ENCODE measurements at regions not wholly inside any gene's neighbourhood (a gene's known extent, or its start where the extent isn't known, plus 50 kb on each side); places are given as distances from the start of the nearest gene placed in this dataset.

DNA sequence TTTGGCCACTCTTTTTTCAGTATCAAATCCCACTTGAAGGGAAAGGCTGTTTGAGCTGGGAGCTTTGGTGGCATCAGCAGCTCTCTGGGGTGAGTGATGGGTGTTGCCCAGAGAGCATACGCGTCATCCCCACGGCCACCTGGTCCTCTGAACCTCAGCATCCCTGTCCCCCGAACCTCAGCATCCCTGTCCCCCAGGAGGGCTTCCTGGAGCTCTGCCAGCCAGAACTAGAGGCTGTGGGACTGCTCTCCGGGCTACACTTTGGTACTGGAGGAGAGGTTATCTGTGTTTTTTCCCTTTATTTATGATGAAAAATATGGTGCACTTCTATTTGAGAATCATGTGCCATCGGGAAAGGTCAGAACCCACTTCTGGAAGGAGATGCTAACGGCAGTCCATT, 131.5 kb upstream of the RTL1 start:
- no peaks in the 10 kb centered on the region for H3K27me3 ChIP-seq
- H3K9me3 ChIP-seq: no peaks in the 10 kb centered on the region
- TF ChIP-seq, protein P1, sequence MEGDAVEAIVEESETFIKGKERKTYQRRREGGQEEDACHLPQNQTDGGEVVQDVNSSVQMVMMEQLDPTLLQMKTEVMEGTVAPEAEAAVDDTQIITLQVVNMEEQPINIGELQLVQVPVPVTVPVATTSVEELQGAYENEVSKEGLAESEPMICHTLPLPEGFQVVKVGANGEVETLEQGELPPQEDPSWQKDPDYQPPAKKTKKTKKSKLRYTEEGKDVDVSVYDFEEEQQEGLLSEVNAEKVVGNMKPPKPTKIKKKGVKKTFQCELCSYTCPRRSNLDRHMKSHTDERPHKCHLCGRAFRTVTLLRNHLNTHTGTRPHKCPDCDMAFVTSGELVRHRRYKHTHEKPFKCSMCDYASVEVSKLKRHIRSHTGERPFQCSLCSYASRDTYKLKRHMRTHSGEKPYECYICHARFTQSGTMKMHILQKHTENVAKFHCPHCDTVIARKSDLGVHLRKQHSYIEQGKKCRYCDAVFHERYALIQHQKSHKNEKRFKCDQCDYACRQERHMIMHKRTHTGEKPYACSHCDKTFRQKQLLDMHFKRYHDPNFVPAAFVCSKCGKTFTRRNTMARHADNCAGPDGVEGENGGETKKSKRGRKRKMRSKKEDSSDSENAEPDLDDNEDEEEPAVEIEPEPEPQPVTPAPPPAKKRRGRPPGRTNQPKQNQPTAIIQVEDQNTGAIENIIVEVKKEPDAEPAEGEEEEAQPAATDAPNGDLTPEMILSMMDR (IDR thresholded peaks at IDR 0.05): no peak
- H3K4me1 ChIP-seq (ENCODE audit: control insufficient read depth in 1 of 2, insufficient read depth in 1 of 2, low read depth in 1 of 2, low read length in 1 of 2): no peaks in the 10 kb centered on the region
- no peaks in the 10 kb centered on the region for H3K36me3 ChIP-seq
- H3K4me3 ChIP-seq (ENCODE audit: low read depth in 1 of 2, low read length in 1 of 2): no peak overlapping the region
- H3K27ac ChIP-seq: no peak overlapping the region

DNA sequence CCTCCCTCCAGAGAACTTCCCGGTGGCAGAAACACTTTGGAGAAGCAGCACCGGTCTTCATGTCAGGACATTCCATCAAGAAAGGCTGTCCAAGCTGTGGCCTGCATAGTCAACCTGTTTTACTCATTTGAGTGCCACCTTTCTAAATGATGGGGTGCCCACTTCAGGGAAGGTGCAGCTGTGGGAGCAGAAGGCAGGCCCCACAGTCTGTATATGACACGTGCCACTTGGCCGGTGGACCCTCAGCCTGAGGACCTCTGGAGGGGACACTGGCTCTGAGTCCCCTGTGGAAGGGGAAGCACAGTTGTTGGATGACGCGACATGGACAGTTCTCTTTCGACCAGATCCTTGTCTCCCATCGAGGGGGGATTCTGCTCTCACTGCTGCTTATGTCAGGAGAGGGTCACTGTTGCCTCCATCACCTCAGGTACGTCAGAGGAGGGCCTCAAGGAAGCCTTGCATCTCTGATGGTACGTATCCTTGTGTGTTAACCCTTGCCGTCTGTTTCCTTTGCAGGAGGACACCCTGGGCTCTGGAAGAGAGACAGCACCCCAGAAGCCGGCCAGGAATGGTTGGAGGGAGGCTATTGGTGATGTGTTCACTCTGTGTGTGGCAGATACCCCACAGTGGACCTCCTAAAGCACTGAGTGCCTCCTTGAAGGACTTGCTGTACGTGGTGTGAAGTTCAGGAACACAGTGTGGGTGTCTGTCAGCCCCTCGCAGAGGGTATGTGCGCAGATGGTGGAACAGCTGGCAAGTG, 132.1 kb upstream of the RTL1 start:
- Histone ChIP-seq H3K4me3 (ENCODE audit: low read depth in 1 of 2, low read length in 1 of 2) (no peak overlapping the region), H3K9me3 (no peaks in the 10 kb centered on the region), H3K27me3 (no peaks in the 10 kb centered on the region), H3K36me3 (no peaks in the 10 kb centered on the region), H3K4me1 (ENCODE audit: control insufficient read depth in 1 of 2, insufficient read depth in 1 of 2, low read depth in 1 of 2, low read length in 1 of 2) (no peaks in the 10 kb centered on the region), H3K27ac (no peak overlapping the region)
- TF ChIP-seq, protein P1 (IDR thresholded peaks at IDR 0.05): no peak

DNA sequence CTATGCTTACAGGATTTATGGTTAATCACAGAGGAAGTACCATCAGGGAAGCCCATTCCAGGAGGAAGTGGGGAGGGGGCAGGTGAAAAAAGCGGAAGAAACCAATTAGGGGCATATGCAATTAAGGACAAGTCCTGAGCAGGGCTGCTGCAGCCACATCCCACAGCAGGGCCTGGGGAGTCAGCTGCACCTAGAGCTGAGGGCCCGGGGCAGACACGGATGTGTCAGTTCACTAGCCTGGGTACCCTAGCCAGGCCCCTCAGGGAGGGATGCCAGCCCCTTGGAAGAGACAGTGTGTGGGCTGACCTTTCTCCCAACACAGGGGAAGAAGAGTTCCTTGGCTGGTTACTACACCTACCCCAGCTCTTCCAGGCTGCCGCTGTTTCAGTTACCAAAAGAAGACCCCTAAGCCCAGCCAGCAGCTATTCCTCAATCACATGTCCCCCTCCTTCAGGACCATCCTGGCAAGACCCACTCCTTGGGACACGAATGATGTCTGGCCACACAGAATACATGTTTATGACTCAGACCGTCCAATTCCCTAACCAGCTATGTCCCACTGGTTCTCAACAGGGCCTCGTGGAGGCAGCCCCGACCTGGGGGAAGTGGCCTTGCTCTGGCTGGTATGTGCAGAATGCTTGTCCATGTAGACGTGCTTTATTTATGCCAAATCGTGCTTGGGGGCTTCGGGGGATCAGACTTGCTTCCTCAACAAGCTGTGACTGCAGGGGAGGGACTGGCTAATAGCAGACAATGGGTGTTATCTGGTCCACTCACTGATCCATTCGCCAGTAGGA, 133.7 kb upstream of the RTL1 start:
- H3K27me3 ChIP-seq: no peaks in the 10 kb centered on the region
- no peak overlapping the region for H3K27ac ChIP-seq
- H3K9me3 ChIP-seq: no peaks in the 10 kb centered on the region
- H3K4me3 ChIP-seq (ENCODE audit: low read depth in 1 of 2, low read length in 1 of 2): no peak overlapping the region
- no peaks in the 10 kb centered on the region for H3K36me3 ChIP-seq
- TF ChIP-seq, protein P1 (IDR thresholded peaks at IDR 0.05): no peak
- H3K4me1 ChIP-seq (ENCODE audit: control insufficient read depth in 1 of 2, insufficient read depth in 1 of 2, low read depth in 1 of 2, low read length in 1 of 2): no peaks in the 10 kb centered on the region

DNA sequence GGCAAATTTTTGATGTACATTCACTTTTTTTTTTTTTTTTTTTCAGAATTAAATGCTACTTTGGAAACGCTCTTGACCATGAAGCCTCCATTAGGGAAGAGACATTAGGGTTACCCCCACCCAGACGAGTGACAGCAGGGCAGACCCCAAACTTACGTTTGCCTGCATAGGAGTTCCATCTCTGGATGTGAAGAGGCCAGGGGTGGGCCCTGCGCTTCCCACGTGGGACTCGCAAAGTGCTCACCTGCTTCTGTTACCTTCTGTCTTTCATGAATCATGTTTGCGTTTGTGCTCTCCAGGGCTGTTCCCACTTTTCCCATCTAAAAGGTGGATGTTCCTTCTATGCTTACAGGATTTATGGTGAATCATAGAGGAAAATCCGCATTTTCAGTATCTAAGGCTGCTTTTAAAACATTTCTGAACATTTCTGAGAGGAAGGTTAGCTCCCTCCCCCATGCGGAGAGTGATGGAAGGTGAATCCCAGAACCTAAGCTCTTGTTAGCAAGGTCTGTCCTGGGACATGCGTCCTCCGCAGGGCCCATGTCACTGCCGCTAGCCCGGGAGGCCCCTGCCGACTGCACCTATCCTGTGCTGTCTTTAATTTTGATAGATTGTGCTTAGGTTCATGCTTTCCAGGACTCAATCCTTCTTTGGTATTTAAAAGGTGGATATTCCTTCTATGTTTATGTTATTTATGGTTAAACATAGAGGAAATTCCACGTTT, 135.7 kb upstream of the RTL1 start:
- Histone ChIP-seq H3K4me1 (ENCODE audit: control insufficient read depth in 1 of 2, insufficient read depth in 1 of 2, low read depth in 1 of 2, low read length in 1 of 2) (no peaks in the 10 kb centered on the region), H3K27ac (no peak overlapping the region), H3K9me3 (no peaks in the 10 kb centered on the region), H3K4me3 (ENCODE audit: low read depth in 1 of 2, low read length in 1 of 2) (no peak overlapping the region), H3K27me3 (no peaks in the 10 kb centered on the region), H3K36me3 (no peaks in the 10 kb centered on the region)
- TF ChIP-seq, protein P1 (IDR thresholded peaks at IDR 0.05): no peak

GRCh38 chr14:101039755-101040138, 136.2 kb upstream of the RTL1 start:
- H3K36me3 ChIP-seq: no peaks in the 10 kb centered on the region
- H3K9me3 ChIP-seq: no peaks in the 10 kb centered on the region
- no peaks in the 10 kb centered on the region for H3K4me1 ChIP-seq (ENCODE audit: control insufficient read depth in 1 of 2, insufficient read depth in 1 of 2, low read depth in 1 of 2, low read length in 1 of 2)
- no peak overlapping the region for H3K27ac ChIP-seq
- no peak overlapping the region for H3K4me3 ChIP-seq (ENCODE audit: low read depth in 1 of 2, low read length in 1 of 2)
- TF ChIP-seq, protein P1 (IDR thresholded peaks at IDR 0.05): no peak
- no peaks in the 10 kb centered on the region for H3K27me3 ChIP-seq
